Globus pallidus (tissue), 1 donor: ENCODE measurements at regions not wholly inside any gene's neighbourhood (a gene's known extent, or its start where the extent isn't known, plus 50 kb on each side); places are given as distances from the start of the nearest gene placed in this dataset.
"Not testable (repeated sequence)": the region's sequence is repeated elsewhere in the genome, so short reads cannot be mapped to it uniquely, and the experiment has no call there.

Source experiments
- DNase-seq: peaks from one replicate; pipeline ENCODE4 v3.0.0-alpha.2; 2015; ENCODE audit warnings: low spot score

DNA sequence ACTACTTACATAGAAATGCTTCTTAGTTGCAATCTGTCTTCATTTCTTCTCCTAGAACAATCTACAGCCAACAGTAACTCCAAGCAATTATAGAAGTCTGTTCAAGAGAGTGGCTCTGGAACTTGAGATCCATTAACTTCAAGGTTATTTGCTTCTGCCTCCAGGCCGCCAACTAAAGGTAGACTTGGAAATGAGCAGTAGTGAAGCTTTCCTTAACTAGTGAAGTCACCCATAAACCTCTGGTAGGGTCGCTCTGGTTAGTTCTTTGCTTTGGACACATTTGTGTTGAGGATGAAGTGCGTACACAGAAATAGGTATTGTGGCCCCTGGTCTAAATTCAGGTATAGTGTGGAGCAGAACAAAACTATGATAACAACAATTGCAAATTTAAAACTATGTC is 809.9 kb upstream of the RGS18 start:
- DNase-seq: no peak

DNA sequence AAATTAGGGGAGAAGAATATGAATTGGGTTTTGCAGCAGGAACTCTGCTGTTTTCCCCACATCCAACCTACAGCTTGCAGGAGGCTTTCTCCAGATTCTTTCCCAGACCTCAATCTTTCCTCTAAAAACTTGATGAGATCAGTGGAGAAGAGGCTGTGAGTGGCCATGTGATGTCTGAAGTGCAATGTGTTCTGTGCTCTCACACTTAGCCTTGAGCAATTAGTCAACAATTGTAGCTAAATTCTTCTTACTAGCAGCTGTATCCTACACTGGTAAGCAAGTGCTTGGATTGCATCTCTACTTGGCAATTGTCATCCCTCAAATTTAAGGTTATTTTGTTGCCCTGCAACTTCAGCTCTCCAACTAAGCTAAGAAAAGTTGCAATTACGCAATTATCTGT is 807.3 kb upstream of the RGS18 start:
- no peak for DNase-seq

DNA sequence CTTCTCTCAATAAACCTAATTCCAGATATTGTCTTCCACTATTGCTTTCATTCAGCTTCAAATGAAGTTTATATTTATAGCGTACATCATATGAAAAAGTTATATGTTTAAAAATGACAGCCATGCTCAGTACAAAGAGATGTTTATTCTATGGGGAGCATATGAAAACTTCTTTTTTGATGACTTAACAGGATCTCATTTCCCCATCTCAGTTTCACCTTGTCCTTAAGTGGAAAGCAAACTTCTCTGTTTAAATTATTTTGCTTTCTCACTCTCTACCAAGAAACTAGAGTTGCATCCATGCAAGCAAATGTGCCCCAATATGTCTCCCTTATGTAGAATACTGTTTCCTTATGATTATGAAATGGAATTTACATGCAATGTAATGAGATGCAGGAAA is 799.5 kb upstream of the RGS18 start:
- DNase-seq: no peak

DNA sequence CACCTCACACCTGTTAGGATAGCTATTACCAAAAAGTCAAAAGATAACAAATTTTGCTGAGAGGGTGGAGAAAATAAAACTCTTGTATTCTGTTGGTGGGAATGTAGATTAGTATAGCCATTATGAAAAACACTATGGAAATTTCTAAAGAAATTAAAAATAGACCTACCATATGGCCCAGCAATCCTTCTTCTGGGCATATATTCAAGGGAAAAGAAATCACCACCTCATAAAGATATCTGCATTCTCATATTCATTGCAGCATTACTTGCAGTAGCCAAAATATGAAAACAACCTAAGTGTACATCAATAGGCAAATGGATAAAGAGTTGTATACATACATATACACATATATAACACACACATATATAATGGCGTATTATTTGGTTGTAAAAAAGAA is 791.6 kb upstream of the RGS18 start:
- no peak for DNase-seq

DNA sequence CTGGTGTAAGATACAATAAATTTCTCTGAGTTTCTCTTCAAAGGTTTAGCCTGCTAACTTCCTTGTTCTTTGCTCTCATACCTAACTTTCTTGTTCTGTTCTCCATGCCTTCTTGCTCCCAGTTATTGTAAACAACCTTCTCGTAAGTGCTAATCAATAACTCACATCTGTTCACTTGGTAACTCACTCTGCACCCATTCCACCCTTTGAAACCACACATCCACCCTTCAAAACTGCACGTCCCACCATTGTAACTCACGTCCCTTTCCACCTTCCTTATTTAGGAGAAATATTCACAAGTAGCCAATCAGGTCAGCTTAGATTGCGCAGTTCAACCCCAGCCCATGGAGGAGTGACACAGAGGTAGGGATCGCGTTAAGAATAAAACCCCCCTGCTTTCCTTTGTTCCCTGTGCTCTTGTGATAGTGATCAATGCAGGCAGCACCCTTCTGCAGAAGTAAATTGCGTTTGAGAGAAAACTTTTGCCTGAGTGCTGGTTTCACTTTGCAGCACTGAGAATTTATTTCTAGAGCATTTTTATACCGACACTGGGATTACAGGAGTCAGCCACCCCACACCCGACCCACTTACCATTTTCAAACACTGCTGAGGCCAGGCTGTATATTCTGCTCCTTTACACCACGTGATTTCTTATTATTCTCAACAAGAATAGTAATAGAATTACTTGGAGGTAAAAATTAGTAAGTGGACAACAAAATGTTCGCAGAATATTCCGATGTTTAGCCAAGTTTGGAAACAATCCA is 789.2 kb upstream of the RGS18 start:
- no peak for DNase-seq

DNA sequence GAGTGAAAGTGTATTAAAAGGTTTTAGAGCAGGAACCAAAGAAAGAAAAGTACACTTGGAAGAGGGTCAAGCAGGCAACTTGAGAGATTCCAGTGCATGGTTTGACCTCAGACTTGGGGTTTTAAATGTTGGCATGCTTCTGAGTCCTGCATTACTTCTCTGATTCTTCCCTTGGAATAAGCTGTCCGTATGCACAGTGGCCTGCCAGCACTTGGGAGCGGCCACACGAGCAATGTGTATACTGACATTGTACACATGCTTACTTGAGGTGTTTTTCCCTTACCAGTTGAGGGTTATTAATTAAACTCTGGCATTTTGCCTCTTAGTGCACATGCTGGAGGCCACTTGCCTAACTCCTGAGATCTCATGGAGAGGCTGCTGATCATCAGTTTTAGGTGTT is 786.6 kb upstream of the RGS18 start:
- DNase-seq: no peak

DNA sequence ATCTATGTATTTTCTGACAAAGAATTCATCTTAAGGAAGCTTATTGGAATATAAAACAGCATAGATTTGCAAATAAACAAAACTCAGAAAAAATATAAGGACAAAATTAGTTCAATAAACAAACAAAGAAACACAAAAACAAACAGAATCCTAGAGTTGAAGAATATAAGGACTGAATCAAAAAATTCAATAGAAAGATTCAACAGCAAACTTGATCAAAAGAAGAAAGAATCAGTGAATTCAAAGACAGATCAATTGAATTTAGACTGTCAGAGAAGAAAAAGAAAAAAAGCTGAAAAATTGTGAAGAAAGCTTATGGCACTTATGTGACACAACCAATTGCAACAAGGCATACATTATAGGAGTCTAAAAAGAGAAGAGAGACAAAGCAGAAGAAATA is 770.0 kb upstream of the RGS18 start:
- no peak for DNase-seq

DNA sequence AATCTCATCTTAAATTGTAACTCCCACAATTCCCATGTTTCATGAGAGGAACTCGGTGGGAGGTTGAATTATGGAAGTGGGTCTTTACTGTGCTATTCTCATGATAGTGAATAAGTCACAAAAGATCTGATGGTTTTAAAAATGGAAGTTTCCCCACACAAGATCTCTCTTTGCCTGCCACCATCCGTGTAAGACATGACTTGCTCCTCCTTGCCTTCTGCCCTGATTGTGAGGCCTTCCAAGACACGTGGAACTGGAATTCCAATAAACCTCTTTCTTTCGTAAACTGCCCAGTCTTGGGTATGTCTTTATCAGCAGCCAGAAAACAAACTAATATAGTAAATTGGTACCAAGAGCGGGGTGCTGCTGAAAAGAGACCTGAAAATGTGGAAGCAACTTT is 761.6 kb upstream of the RGS18 start:
- DNase-seq: no peak

DNA sequence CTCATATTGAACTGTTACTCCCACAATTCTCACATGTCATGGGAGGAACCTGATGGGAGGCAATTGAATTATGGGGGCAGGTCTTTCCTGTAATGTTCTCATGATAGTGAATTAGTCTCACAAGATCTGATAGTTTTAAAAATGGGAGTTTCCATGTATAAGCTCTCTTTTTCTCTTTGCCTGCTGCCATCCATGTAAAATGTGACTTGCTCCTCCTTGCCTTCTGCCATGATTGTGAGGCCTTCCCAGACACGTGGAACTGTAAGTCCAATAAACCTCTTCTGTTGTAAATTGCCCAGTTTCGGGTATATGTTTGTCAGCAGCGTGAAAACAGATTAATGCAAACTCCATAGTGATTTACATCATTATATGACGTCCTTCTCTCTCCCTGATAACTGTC is 759.7 kb upstream of the RGS18 start:
- DNase-seq: no peak

DNA sequence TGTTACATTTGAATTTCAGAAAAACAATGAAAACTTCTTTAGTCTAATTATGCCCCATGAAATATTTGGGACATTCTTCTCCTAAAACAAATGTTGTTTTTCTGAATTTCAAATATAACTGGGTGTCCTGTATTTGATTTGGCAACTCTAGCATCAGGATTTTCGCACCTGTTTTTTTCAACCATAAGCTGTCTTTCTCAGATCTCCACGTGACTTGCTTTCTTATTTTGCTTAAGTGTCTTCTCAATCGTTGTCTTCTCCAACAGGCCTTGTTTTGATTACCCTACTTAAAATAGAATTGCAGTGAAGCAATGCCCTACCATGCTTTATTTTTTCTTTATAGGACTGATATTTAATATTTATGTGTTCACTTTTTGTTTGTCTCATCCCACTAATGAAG is 752.8 kb upstream of the RGS18 start:
- DNase-seq: no peak

DNA sequence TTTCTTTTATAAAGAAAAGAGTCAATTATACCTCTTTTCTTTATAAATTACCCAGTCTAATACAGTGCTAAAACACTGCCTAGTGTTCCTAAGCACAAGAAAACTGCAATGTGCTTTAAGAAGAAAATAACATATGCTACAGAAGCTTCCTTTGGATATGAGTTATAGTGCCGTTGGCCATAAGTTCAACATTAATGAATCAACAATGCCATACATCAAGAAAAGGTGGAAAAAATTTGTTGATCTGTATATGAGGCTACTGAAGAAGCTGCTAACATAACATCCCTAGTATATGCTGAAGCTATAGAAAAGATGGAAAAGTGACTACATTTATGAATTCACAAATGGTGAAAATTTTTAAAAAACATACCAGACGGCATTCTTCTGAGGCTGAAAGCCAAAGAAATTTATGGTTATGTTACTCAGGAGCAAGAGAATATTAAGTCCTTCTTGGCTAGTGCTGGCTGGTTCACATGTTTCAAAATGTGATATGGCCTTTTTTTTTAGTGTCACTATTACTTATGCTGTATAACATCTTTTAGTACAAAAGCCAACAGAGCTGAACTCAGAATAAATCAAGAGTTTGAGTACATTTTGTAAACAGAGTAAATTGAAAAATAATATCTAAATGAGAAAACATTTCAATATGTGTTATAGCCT is 743.2 kb upstream of the RGS18 start:
- DNase-seq: no peak

DNA sequence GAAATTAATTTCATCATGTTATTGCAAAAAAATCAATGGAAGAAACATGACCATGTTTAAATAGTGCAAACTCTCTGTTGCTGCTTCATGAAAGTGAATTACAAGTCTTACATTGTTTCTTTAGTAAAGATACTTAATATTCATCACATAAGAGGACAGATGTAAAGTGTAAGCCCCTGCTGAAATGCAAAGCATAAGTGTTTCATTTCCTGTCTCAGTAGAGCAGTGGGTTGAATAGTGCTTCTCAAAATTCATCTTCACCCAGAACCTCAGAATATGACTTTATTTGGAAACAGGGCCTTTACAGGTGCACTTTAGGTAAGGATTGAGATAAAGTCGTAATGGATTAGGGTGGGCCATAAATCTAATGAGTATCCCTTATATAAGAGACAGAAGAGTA is 738.4 kb upstream of the RGS18 start:
- DNase-seq: no peak

DNA sequence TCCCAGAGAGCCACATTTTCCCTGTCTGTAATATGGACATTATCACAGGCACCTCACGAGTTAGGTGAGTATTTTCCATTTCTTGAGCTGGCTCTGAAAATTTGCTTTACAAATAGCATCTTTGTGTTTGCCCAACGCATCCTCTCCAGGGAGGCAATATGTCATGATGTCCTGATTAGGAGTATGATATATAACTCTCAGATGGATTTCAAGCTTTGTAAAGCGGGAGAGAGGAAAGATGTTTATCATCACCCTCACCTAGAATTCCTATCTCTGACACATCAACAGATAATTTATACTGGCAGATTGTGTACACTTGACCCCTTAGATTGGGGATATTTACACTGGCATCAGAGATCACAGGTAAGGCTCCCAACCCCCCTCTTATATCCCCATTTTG is 730.7 kb upstream of the RGS18 start:
- no peak for DNase-seq

DNA sequence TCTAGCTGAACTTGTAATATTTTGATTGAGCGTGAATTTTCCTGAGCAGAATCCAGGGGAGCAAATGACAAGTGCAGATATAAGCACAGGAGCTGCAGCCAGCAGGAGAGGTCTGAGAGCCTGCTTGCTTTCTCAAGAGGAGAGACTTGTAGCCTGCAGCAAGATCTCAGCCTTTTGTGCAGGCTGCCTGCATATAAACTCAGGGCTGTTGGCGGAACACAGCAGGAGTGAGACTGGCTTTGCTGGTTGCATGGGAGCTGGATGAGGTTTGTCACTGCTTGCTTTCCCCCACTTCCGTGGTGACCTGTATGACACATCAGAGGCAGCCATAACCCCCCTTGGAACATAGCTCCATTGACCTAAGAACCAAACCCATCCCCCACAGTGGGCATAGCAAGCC is 725.4 kb upstream of the RGS18 start:
- no peak for DNase-seq

DNA sequence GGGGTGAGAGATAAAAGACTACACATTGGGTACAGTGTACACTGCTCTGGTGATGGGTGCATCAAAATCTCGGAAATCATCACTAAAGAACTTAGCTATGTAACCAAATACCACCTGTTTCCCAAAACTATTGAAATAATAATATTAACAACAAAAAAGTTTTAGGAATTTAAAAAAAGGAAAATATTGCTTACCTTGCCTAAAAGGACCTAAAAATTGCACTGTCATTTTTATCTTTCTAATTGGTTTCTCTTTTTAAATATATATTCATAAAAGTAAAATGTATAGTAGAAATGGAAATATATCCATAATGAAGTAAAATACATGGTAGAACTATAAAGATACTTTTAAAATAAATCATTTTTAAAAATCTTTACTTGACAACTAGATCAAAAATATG is 719.3 kb upstream of the RGS18 start:
- no peak for DNase-seq

DNA sequence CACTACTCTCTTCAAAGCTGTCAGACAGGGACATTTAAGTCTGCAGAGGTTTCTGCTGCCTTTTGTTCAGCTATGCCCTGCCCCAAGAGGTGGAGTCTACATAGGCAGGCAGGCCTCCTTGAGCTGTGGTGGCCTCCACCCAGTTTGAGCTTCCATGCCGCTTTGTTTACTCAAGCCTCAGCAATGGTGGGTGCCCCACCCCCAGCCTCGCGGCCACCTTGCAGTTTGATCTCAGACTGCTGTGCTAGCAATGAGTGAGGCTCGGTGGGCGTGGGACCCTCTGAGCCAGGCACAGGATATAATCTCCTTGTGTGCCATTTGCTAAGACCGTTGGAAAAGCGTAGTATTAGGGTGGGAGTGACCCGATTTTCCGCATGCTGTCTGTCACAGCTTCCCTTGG is 710.0 kb upstream of the RGS18 start:
- DNase-seq: not testable (repeated sequence)

DNA sequence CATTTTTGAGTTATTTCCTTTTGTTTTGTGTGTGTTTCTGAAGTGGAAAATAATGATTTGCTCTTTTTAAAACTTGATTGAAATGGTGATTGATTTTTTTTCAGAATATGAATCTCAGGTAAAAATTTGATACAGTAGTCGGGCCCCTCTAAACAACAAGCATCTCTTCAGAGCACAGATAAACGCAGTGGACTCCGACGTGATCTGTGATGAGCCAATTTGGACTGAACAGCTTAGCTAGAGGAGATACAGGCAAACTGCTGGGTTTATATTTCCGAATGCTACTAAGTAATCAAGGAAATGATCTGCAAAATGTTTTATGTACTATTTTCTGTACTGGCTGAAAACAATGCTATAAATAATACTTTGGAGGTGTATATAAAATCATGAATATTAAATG is 705.7 kb upstream of the RGS18 start:
- no peak for DNase-seq

DNA sequence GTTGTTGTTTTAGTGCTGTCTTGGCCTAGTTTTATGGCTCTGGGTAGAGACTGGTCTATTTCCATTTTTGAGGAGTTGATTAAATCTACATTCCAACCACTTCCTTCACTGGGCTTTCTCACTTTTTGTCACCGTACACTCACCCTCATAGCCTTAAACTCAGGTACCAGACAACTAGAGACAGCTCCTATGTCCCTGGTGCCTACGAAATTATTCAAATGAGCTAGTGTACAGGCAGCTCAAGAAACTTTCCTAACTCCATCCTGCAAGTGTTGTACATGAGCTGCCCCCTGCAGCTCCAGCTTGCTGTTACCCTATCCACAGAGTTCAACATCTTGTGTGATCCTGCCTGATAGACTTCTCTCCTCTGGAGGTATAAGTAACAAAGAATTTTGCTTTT is 704.8 kb upstream of the RGS18 start:
- no peak for DNase-seq

DNA sequence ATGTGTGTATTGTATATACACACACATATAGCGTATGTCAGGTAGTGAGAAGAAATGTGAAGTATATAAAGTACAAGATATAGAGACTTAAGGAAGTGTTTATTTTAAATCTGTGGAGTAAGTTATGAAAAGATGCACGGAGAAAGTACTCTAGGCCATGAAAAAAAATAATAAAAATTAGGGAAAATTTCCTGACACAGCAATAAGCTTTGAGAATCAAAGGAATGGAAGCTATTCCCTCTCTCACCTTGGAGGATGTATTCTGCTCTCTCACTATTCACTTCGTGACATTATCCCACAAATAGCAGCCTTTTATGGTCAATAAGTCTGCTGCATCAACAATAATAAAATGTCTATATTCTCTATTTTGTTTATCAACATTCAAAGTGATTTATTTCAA is 700.4 kb upstream of the RGS18 start:
- DNase-seq: no peak

DNA sequence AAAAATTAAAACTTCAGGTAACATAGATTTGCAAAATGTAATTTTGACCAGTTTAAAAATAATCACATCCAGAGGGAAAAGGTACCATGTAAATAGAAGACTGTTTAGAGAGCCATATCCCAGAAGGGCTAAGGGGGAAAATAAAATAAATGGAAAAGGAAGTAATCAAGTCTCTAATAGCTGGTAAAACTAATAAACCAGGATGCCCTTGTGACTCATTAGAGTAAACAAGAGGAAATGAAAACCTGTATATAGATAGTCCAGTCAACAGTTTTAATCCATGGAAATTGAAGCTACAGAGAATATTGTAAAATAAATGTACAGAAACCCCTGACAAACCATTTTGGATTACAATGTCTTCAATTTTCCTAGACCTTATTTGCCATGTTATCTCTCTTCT is 698.0 kb upstream of the RGS18 start:
- DNase-seq: no peak

DNA sequence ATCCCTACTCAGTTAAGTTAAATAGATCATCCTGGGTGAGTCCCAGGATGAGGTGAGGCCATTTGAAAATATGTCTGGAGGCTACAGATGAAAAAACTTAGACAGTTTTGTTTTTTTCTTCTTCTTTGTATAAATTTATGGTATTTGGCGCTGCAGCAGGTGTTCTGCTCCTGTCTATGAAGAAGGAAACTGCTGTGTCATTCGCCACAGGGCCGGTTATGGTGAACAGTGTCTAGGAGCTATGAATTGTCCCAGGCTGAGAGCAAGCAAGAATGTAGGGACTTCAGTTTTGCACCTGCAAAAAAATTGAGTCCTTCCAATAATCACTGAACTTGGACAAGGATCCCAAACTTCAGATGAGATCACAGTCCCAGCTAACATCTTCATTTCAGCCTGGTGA is 674.3 kb upstream of the RGS18 start:
- no peak for DNase-seq

DNA sequence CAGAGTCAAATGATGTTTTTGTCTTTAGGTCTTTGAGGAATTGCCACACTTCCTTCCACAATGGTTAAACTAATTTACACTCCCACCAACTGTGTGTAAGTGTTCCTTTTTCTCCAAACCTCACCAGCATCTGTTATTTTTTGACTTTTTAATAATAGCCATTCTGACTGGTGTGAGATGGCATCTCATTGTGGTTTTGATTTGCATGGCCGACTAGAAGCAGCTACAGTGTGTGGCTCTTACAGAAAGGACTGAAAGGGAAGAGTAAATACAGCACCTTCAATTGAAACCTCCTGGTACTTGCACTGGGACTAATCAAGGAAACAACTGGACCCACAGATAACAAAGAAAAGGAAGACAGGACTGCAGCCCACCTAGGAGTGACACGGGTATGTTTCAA is 668.0 kb upstream of the RGS18 start:
- no peak for DNase-seq

DNA sequence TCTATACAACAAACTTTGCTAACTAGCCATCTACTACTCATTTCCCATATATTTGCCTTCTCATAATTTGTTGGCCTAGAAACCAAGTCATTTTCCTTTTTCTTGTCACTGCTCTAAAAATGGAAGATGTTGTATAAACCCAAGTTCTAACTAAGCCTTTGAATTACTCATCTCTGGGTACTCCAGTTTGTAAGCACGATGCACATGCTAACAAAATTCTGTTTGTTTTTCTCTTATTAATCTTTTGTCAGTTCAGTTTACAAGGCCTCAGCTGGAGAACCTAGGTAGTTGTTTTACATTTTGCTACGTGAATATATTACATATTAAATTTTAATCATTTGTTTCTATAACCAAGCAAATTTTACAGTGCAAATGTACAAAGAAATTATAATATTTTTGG is 663.2 kb upstream of the RGS18 start:
- DNase-seq: no peak

DNA sequence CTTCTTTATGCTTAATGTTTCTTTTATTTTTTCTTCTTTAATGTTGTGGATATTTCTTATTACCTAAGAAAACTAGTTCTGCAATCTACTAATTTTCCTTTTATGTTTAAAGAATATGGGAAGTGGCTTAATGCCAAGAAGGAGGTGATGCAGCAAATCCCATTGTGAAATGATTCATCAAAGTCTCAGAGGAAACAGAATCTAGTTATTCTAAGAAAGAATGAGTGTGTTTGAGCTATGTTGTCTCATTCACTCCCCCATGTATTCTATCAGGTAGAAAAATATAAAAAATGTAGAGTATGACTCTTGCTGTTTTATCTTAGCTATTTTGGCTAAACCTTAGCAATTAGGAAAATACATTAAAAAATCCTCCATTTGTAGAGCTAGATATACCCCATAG is 659.9 kb upstream of the RGS18 start:
- no peak for DNase-seq
